Hematopoietic multipotent progenitor cell treated with erythropoietin and hydrocortisone succinate and interleukin-3 and kit ligand, for 17 days (in vitro differentiated cells): ENCODE measurements at regions not wholly inside any gene's neighbourhood (a gene's known extent, or its start where the extent isn't known, plus 50 kb on each side); places are given as distances from the start of the nearest gene placed in this dataset.
A peak's percentile ranks its signal among the peaks of the same experiment; 100 is the strongest.
"Not testable (repeated sequence)": the region's sequence is repeated elsewhere in the genome, so short reads cannot be mapped to it uniquely, and the experiment has no call there.

Source experiments
- DNase-seq: peaks from one replicate; pipeline ENCODE4 v3.0.0-alpha.2; 2015; ENCODE audit warnings: low spot score

DNA sequence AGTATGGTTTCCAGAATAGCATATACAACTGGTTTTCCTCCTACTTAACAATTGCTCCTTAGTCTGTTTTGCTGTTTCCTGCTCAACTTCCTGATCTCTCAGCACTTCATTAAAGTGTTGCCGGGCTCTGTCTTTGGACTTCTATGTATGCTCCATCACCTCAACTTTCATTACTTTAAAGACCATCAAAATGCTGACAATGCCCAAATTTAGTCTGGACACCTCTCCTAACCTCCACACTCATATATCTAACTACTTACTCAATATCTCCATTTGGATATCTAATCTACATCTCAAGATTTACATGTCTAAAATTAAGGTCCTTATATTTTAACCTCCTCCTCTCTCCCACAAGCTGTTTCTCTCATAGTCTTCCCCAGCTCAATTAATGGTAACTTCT, 54.4 kb upstream of the LGR5 start:
- no peak for DNase-seq

DNA sequence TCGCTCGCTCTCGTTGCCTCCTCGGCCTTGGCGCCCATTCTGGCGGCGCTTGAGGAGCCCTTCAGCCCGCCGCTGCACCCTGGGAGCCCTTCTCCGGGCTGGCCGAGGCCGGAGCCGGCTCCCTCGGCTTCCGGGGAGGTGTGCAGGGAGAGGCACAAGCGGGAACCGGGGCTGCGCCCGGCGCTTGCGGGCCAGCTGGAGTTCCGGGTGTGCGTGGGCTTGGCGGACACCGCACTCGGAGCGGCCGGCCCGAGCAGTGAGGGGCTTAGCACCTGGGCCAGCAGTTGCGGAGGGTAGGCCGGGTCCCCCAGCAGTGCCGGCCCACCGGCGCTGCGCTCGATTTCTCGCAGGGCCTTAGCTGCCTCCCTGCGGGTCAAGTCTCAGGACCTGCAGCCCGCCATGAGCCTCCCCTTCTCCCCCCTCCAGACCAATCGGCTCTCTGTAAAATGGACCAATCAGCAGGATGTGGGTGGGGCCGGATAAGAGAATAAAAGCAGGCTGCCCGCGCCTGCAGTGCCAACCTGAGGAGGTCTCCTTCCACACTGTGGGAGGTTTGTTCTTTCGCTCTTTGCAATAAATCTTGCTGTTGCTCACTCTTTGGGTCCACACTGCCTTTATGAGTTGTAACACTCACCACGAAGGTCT, 62.8 kb upstream of the LGR5 start:
- not testable (repeated sequence) for DNase-seq

DNA sequence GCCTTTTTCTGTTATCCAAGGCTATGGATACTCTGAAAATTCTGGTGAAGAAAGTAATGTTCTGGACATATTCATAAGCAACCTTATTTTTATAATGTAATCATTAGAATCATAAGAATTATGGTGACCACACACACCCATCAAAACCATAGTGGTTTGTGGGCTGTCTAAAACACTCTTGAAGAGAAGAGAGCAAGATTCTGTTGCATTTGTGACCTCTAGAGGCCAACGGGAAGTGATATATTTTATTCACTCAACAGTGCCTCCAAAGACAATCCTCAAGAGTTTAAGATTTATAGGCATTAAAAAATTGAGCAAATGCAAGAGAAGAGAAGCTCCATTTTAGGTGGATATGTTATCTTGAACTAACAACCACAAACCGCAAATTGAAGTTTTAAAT, 68.5 kb upstream of the LGR5 start:
- peak; percentile 7 for DNase-seq

DNA sequence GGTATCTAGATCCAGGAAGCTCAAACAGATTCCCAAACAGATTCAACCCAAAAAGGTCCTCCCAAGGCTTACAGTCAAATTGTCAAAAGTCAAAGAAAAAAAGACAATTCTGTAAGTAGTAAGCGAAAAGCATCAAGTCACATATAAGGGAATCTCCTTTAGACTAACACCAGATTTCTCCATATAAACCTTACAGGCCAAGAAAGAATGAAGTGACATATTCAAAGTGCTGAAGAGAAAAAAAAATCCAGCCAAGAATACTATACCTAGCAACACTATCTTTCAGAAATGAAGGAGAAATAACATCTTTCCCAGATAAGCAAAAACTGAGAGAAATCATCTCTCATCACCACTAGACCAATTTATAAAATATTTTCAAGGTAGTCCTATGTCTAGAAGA, 79.6 kb upstream of the LGR5 start:
- no peak for DNase-seq

DNA sequence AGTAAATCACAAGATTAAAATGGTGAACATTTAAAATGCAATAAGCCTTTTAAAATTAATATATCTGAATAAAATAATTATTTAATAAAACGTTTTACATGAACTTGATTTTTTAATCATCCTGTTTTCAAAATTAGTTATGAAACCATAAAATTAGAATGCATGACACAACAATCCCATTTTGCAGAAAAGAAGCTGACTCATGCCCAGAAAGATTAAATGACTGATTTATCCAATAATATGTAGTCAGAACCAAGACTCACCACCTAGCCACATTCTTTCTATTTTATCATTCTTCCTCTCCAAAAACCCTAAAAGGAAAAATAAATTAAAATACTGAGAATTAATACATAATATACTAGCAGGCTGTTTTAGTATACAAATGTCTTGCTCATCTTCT, 83.0 kb upstream of the LGR5 start:
- no peak for DNase-seq

DNA sequence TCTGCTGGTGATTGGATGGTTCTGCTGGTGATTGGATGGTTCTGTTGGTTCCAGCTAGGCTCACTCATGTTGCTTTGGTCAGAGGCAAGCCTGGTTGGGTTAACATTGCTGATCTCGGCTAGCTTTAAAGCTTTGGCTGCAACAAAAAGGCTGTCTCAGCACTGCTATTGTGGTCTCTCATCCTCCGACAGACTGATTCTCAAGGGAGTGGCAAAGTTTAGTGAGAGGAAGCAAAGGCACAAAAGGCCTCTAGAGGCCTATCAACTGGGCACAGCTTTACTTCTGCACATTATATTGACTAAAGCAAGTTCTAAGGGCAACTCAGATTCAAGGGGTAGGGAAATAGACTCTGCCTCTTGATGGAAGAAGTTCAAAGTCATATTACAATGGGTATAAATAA, 84.7 kb upstream of the LGR5 start:
- no peak for DNase-seq

DNA sequence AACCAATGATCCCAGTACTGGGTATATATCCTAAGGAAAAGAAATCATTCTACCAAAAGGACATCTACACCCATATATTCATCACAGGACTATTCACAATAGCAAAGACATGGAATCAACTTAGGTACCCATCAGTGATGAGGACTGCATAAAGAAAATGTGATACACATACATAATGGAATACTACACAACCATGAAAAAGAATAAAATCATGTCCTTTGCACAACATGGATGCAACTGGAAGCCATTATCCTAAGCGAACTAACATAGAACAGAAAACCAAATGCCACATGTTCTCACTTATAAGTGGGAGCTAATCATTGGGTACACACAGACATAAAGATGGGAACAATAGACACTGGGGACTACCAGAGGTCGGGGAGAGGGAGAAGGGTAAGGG, 86.0 kb upstream of the LGR5 start:
- no peak for DNase-seq

DNA sequence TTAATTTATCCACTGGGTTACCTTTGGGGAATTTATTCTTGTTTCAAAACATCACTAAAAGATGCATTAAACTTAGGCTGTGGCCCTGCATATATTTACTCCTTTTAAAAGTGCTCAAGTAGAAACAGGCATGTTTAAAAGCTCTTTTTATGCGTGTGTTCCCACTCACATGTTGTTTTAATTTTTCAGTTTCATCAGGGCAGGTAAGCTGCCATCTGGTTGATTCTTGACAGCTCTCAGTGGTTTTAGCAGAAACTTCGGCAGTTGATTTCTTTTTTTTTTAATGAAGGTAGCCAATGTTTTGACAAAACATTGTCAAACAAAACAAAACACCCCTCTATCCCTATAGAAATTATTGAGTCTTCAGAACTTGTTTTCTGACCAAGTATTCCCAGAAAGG, 89.6 kb upstream of the LGR5 start:
- DNase-seq = no peak

DNA sequence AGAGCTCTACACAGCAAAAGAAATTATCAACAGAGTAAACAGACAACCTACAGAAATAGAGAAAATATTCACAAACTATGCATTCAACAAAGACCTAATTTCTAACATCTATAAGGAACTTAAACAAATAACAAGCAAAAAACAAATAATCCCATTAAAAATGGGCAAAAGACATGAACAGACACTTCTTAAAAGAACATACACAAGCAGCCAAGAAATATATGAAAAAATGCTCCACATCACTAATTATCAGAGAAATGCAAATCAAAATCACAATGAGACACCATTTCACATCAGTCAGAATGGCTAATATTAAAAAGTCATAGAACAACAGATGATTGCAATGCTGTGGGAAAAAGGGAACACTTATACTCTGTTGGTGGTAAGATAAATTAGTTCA, 100.7 kb upstream of the LGR5 start:
- DNase-seq = no peak

DNA sequence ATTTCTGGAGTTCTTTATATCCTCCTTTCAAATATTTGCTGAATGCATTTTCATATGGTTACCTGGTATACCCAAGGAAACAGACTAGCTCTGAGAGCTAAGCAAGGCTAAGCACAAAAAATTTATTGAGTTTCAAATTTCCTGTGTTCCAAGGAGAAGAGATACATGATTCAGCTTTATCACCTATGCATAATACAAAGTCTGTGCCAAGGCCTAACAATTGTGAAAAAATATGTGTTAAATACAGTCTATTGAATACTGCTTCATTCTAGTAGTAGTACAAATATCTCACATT, 103.7 kb upstream of the LGR5 start:
- no peak for DNase-seq

DNA sequence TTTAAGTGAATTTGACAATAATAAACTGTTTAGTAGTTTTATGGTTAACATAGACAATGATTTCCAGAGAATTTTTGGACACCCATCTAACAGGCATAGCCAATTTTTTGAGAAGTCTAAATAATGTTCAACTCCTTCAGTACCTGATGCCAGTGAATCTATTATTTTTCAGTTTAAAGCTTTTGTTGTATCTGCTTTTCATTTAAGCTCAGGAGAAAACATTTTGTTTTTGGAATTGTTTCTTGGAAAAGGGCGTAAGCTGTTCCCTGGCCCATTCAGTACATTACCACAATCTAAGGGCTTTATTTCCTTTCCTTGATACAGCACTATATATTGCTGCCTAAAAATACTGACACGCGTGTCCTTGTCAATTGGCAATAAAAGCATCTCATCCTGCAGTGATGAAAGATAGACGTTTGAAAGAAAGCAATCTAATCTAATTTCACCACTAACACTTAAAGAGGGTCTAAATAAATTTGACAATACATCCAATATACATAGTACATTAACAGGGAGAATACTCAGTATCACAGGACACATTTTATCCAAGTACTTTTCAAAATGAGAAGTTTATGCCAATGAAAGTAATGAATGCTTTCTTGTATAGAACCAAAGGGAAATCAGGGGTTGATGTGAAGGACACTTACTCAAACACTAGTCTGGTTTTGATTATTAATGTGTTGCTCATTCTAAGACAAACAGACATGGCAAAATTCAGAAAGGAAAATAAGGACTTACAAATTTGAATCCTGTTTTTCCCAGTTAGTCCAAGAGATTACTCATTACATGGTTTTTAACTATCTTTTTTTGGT, 104.2 kb upstream of the LGR5 start:
- DNase-seq = no peak

DNA sequence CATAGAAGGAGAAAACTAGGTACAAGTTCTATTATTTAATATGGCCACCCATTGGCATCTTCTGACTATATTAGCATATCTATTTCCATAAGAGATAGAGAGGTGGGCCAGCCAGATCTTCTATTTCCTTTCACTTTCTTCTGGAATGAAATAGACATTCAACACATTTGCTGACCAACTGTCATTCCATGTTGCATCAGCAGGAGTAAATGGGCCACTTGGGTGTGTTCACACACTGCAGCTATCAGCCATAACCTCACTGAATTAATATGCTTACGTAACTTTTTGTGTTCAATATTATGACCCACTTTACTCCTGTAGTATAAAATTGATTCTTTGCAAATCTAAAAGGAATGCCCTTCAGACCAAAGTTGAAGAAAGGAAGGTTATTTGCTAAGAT, 106.2 kb upstream of the LGR5 start:
- no peak for DNase-seq

DNA sequence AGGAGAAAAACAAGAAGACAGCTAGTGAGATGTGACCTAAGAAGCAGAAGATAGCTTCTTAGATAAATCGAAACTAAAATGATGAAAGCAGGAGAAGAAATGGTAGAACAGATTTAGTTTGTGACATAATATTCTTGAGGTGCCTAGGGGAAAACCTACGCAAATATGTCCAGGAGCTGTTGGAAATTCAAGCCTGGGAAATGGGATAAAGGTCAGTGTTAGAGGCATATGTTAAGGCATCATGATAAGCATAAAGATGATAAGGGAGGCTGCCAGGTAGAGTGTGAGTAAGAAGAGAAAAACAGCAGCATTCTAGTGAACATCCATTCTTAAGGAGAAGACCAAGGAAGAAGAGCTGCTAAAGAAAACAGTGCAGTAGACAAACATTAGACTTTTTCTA, 109.6 kb upstream of the LGR5 start:
- DNase-seq = no peak

DNA sequence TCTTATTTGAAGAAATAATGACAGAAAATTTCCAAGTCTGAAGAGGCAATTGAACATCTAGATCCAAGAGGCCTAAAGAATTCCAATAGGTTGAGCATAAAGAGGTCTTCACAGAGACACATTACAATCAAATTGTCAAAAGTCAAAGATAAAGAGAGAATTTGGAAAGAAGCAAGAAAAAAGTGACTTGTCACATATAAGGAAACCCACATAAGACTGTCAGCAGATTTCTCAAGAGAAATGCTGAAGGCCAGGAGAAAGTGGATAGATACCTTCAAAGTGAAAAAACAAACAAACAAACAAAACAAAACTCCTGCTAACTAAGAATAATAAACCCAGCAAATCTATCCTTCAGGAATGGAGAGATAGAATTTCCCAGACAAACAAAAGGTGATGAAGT, 118.1 kb upstream of the LGR5 start:
- no peak for DNase-seq

DNA sequence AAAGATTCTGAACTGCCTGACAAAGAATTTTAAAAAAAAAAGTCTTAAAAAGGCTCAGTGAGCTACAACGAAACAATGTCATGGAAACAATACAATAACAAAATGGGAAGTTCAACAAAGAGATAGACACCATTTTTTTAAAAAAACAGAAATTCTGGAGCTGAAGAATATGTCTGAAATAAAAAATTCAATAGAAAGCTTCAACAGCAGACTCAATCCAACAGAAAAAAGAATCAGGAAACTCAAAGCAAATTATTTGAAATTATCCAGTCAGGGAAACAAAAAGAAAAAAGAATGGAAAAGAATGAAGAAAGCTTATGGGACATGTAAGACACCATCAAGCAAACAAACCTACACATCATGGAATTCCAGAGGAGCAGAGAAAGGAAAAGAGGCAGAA, 118.5 kb upstream of the LGR5 start:
- no peak for DNase-seq

DNA sequence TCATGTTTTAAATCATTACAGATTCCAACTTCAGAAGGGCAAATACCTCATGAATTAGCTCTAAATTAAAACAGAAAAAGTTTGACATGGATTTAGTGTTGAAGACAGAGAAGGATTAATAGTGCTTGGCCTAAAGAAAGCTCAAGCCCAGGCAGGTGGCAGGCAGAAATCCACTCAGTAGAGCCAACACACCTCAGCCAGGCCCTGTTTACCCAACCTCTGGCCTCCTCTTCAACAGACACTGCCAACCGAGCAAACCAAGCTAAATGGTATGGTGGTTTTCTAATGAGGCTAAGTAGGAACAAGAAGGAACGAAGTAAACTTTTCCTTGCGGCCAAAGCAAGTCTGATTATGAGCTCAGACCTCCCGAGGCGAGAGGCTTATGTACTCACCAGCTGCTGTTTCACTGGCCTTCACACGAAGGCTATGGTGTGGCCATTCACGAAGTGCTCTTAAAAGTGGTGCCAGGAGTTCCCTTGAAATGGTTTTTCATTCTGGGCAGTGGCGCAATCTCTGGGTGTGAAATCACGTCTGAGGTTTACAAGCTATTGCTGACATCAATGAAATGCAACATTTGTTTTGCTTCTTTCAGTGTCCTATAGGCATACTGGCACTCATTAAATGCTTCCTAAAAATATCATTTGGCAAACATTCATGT, 124.1 kb upstream of the LGR5 start:
- DNase-seq = no peak

DNA sequence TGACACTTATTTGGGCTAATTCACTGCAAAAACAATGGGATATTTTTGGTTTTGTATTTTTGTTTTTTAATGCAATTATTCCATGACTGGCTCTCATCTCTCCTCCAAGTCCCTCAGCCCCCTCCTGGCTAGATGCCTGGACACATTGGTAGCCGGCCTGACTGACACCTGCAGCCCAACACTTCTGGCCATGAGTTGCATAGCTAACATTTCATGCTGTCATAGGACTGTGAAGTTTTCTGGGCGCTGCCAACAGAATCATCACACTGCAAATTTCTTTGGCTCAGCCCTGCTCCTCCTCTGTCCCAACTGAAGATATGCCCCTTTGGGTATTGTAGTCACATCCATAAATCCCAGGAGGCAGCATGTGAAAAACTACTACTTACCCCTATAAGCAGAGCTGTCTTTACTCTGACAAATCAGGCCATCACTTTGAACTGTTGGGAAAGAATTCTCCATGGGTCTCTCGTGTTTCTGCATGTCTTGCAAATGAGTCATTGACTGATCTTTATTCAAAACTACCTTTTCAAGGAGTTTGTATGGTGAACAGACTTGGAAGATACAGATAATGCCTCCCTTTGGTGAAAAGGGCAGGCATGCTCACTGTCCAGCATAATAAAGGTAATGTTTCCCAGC, 126.7 kb upstream of the LGR5 start:
- no peak for DNase-seq

DNA sequence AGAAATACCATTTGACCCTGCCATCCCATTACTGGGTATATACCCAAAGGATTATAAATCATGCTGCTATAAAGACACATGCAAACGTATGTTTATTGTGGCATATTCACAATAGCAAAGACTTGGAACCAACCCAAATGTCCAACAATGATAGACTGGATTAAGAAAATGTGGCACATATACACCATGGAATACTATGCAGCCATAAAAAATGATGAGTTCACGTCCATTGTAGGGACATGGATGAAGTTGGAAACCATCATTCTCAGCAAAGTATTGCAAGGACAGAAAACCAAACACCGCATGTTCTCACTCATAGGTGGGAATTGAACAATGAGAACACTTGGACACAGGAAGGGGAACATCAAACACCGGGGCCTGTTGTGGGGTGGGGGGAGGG, 128.0 kb upstream of the LGR5 start:
- not testable (repeated sequence) for DNase-seq

DNA sequence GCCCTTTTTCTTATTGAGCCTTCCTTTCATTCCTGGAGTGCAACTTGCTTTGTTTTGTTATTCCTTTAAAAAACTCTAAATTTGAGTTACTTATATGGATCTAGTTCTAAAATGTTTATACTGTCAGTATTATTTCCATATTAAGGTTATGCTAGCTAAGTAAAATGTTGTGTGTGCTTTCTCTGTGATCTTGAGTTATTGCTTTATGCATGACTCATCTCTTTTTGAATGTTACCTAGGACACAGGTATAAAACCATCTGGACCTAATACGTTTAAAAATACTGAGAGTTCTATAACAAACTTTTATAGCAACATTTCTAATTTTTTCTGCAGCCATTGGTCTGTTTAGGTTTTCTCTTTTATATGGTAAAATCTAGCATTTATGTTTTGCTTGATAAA, 132.8 kb upstream of the LGR5 start:
- no peak for DNase-seq

DNA sequence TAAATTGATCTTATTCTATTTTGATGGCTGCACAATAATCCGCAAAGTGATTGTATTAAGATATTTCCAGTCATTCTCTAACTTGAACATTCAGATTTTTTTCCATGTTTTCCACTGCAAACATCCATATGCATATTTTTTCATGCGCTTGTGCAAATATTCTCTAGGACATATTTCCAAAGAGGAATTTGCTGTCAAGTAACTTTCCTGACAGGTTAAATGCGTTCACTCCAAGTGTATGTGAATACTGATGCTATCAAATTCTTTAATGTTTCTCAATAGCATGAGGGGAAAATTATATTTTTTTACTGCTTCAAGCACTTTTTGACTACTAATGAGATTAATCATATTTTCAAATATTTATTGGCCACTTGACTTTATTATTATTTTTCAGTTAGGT, 135.3 kb upstream of the LGR5 start:
- no peak for DNase-seq

DNA sequence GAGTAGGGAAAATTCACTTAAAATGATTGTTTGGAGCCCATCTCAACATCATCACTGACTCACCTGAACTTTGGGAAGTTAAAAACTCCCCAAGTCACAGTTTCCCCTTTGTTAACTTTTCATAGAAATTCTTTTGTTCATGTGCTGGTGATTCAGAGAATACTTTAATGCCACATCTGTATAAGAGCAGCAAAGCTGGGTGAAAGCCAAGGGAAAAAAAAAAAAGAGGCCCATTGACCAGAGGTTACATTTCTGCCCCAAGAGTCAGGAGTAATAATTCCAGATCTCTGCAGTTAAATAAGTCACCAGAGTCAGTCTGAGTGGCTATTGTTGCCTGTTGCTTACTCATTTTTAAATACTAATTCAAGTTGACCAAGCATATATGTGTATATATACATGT, 136.4 kb upstream of the LGR5 start:
- no peak for DNase-seq

DNA sequence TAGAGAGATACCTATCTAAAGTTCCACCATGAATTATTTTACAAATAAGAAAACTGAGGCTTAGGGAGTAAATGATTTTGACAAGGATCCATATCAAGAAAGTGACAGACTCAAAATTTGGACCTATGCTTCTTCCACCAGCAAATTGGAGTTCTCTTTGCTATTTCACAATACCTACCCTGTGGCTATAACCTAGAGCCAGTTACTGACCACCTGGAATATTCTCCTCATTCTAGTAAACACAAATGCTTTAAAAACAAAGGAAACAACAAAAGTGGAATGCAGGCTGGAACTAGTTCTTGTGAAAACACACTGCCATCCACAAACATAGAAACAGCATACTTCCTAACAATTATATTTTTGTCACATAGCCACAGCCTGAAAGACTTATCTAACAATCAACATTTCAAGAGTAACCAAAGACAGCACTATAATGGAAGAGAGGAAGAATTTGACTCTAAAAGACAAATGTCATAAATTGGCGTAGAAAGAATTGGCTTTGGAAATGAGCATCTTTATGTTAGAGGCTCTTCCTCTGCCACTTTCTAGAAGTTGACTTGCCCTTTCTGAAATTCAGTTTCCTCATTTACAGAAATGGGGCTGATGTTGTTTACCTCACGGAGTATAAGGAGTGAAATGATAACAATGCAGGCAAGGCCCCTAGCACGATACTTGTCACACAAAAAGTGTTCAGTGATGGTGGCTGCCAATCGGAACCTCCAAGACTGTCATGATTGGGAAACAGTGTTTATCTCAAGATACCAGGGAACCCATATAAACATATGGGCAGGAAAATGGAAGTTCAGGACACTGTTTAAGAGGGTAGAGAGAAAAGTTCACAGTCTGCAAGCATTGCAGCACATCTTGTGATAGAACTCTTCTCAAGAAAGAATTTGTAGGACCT, 138.6 kb upstream of the LGR5 start:
- no peak for DNase-seq
